Retinal pigment epithelial cell (primary cell): ENCODE measurements at regions not wholly inside any gene's neighbourhood (a gene's known extent, or its start where the extent isn't known, plus 50 kb on each side); places are given as distances from the start of the nearest gene placed in this dataset.
A peak's percentile ranks its signal among the peaks of the same experiment; 100 is the strongest.

Experiments used
- DNase-seq: peaks from one replicate; pipeline ENCODE4 v3.0.0-alpha.2; 2010; ENCODE audit warnings: low read depth
- H3K4me3 ChIP-seq: 2 replicates; pipeline ENCODE4 v1.5.1; 2011; ENCODE audit warnings: mild to moderate bottlenecking, low read length, control low read depth, moderate library complexity
- TF ChIP-seq, protein P1 (sequence below): conservative IDR thresholded peaks from 2 replicates; pipeline ENCODE4 v1.5.1; 2011; ENCODE audit warnings: low read depth, low read length, control low read depth, inconsistent platforms

DNA sequence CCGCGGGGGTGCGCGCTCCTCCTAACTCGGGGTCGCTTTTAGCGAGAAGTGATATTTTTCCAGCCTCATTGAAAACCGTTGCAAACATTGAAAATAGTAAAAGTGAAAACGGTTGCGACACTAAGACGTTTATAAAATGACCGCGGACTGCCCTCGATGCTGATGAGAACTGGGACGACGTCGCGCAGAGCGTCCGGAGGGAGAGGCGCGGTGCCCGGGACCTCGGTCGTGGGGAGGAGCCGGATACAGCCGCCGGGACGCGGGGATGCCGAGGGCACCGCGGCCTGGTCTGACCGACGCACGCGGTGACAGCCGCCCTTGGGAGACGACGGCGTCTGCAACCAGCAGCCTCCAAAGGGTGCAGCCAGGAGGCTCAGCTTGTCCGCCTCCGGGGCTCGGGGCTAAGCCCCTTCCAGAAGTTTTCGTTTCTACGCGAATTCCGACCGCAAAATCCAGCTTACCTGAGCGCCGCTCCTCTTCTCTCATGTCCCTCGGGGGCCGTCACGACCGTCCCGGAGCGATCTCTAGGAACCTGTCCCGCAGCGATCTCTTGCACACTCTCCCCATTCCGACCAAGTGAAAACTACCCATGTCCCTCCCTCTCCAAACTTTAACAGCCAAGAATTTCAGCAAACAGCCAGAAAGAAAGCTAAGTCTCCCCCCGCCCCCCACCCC, 144.4 kb upstream of the ETS2 start:
- DNase-seq = no peak
- H3K4me3 ChIP-seq = peak overlapping the region; percentile 26
- TF ChIP-seq, protein P1, sequence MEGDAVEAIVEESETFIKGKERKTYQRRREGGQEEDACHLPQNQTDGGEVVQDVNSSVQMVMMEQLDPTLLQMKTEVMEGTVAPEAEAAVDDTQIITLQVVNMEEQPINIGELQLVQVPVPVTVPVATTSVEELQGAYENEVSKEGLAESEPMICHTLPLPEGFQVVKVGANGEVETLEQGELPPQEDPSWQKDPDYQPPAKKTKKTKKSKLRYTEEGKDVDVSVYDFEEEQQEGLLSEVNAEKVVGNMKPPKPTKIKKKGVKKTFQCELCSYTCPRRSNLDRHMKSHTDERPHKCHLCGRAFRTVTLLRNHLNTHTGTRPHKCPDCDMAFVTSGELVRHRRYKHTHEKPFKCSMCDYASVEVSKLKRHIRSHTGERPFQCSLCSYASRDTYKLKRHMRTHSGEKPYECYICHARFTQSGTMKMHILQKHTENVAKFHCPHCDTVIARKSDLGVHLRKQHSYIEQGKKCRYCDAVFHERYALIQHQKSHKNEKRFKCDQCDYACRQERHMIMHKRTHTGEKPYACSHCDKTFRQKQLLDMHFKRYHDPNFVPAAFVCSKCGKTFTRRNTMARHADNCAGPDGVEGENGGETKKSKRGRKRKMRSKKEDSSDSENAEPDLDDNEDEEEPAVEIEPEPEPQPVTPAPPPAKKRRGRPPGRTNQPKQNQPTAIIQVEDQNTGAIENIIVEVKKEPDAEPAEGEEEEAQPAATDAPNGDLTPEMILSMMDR = no peak

DNA sequence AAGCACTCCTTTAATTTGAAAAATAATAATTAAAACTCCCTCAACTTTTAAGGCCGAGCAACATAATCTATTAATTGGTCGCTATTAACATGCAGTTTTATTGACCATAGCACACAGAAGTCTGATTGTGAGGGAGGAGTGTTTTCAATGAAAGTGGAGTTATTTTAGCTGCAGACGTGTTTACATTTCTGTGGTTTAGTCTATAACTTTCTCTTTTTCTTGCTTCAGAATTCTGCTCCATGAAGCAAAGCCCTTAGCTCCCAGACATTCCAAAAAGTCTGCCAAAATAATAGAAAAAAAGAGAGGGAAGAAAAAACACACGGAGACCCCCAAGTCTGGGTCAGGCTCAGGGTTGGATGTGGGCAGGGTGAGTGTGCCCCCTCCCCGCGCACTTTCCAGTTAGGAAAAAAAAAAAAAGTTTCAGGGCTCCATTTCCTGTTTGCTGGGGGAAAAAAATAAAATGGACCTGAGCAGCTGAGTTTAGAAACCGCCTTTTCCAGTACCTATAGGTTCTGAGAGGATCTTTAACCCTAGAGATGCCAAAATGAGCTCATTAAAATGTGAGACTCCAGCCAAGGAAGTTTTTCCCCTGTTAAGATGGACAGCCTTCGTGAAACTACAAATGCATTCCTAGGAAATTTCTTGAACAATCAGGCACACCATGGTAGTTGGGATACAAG, 143.7 kb upstream of the ETS2 start:
- peak overlapping the region; percentile 26 for H3K4me3 ChIP-seq
- TF ChIP-seq, protein P1 = no peak
- DNase-seq = no peak

DNA sequence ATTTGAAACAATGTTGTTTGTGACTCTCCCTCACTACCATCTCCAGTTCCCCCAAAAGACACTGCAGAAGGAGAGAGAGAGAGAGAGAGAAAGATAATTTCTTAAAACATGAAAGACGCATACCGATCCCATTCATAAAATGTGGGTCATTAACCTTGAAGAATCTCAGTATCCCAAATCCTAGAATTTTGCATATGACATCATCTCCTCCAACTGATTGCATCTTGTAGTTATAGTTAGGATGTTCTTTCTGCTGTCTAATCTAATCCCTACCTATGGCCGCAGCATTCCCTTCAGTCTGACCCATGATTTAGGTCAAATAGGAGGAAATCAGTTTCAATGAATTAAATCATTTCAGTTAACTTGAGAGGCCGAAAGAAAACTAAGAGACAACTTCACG, 142.4 kb upstream of the ETS2 start:
- no peak overlapping the region for H3K4me3 ChIP-seq
- no peak for DNase-seq
- TF ChIP-seq, protein P1 = no peak

DNA sequence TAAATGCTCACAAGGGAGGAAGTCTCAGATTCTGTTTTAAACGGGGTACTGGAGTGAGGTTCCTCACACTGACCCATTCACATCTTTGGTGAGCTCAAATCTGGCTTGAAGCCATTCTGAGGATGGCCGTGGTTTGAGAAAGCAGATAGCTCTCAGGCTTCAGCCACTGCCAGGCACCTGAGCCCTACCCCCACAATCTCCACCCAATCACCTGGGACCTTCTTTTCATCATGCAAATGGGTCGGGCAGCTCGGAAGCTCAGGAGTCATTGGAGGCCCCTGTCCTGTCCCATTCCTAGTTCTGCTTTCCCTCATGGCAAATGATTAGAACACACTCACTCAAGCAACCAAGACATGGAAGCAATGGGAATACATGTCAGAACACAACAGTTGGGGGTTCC, 141.4 kb upstream of the ETS2 start:
- H3K4me3 ChIP-seq = no peak overlapping the region
- TF ChIP-seq, protein P1 = no peak
- no peak for DNase-seq

DNA sequence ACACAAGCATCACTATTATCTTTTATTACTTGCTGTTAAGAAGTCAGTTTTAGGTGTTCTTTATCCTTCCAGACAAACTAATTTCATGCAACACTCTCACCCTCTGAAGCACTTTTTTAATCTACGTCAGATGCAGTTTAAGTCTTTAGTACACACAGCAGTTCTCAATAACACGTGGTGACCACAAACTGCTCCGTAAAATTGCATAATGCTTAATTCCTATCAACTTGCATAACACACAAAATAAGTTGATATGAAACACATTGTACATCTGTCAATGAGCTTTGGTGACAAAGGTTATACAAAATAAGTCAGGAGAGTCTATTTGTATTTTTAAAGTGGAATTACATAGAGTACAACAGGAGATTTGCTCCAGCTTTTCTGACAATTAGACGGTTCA, 140.9 kb upstream of the ETS2 start:
- no peak overlapping the region for H3K4me3 ChIP-seq
- no peak for DNase-seq
- TF ChIP-seq, protein P1 = no peak

DNA sequence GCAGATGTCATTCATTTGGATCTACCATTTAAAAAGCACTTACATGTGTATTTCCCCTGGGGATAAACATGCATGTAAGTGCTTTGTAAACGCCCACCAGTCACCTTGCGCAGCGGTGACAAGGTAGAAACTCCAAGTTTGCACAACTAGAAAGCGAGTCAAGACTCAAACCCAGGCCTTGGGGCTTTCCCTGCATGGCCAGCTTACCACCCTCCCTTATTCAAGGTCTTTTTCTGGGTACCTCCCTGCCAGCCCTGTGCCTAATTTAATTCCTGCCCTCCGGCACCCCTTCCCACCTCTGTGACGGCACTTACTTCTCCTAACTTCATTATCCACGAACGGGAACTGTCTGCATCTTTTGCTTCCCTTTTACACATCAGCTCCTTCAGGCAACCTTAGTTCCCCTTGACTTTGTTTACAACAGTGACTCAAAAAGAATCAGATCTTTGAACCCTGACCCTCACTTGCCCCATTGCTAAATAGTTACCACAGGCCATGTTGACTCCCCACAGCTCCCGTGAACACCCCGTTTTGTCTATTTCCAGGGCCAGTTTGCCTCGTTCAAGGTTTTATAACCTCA, 138.3 kb upstream of the ETS2 start:
- no peak overlapping the region for H3K4me3 ChIP-seq
- TF ChIP-seq, protein P1 = no peak
- DNase-seq = no peak

DNA sequence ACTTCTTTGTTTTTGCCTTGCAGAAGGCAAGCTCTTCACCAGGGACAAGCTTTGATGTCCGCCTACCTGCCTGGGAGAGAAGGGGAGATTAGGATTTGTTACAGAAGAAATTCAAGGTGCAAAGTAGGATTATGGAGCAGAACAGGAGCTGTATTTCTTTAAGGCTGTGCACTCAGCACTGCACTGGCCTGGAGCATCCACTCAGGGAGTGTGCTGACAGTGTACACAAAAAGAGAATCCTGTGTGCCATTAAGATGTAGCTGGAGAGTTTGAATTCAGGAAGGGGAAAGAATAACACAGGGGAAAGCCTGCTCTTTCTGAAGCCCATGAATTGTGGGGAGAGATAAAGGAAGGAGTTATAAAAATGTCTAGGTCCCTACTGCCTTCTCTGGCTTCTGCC, 137.7 kb upstream of the ETS2 start:
- no peak for DNase-seq
- H3K4me3 ChIP-seq = no peak overlapping the region
- TF ChIP-seq, protein P1 = no peak
